ENCODE measurements at regions not wholly inside any gene's neighbourhood (a gene's known extent, or its start where the extent isn't known, plus 50 kb on each side); places are given as distances from the start of the nearest gene placed in this dataset.

GRCh38 chr7:80385508-80385907, 126.4 kb downstream of the GNAT3 start:
- H3K4me1 Mint-ChIP-seq: peaks cover 8% of the 10 kb centered on the region
- no peaks in the 10 kb centered on the region for H3K36me3 Mint-ChIP-seq
- no peak overlapping the region for H3K27ac Mint-ChIP-seq
- CTCF ChIA-PET: no interaction called here
- TF ChIP-seq TCF7 (CRISPR knock-in tag; IDR thresholded peaks at IDR 0.05; ENCODE audit: low read depth) (no peak), ATF6 (CRISPR knock-in tag; IDR thresholded peaks at IDR 0.05) (no peak), SOX15 (CRISPR knock-in tag; IDR thresholded peaks at IDR 0.05) (no peak), ZNF423 (CRISPR knock-in tag; IDR thresholded peaks at IDR 0.05) (no peak), MYBL2 (CRISPR knock-in tag; IDR thresholded peaks at IDR 0.05) (no peak), CREM (CRISPR knock-in tag; IDR thresholded peaks at IDR 0.05) (no peak), ARID4B (CRISPR knock-in tag; IDR thresholded peaks at IDR 0.05; ENCODE audit: borderline replicate concordance) (no peak), ELF4 (CRISPR knock-in tag; IDR thresholded peaks at IDR 0.05; ENCODE audit: low read depth) (no peak), NFYB (CRISPR knock-in tag; conservative IDR thresholded peaks at IDR 0.05; ENCODE audit: low read depth) (no peak), RORB (CRISPR knock-in tag; IDR thresholded peaks at IDR 0.05) (no peak), TEAD1 (CRISPR knock-in tag; IDR thresholded peaks at IDR 0.05) (no peak), GABPB1 (CRISPR knock-in tag; IDR thresholded peaks at IDR 0.05) (no peak), JUN (CRISPR knock-in tag; IDR thresholded peaks at IDR 0.05) (no peak), ZNF416 (CRISPR knock-in tag; IDR thresholded peaks at IDR 0.05) (no peak)
- TF ChIP-seq, protein P1, sequence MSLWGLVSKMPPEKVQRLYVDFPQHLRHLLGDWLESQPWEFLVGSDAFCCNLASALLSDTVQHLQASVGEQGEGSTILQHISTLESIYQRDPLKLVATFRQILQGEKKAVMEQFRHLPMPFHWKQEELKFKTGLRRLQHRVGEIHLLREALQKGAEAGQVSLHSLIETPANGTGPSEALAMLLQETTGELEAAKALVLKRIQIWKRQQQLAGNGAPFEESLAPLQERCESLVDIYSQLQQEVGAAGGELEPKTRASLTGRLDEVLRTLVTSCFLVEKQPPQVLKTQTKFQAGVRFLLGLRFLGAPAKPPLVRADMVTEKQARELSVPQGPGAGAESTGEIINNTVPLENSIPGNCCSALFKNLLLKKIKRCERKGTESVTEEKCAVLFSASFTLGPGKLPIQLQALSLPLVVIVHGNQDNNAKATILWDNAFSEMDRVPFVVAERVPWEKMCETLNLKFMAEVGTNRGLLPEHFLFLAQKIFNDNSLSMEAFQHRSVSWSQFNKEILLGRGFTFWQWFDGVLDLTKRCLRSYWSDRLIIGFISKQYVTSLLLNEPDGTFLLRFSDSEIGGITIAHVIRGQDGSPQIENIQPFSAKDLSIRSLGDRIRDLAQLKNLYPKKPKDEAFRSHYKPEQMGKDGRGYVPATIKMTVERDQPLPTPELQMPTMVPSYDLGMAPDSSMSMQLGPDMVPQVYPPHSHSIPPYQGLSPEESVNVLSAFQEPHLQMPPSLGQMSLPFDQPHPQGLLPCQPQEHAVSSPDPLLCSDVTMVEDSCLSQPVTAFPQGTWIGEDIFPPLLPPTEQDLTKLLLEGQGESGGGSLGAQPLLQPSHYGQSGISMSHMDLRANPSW (CRISPR knock-in tag; conservative IDR thresholded peaks at IDR 0.05; ENCODE audit: low read depth): no peak
- TF ChIP-seq, protein P2, sequence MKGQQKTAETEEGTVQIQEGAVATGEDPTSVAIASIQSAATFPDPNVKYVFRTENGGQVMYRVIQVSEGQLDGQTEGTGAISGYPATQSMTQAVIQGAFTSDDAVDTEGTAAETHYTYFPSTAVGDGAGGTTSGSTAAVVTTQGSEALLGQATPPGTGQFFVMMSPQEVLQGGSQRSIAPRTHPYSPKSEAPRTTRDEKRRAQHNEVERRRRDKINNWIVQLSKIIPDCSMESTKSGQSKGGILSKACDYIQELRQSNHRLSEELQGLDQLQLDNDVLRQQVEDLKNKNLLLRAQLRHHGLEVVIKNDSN (CRISPR knock-in tag; IDR thresholded peaks at IDR 0.05): no peak
- TF ChIP-seq, protein P3, sequence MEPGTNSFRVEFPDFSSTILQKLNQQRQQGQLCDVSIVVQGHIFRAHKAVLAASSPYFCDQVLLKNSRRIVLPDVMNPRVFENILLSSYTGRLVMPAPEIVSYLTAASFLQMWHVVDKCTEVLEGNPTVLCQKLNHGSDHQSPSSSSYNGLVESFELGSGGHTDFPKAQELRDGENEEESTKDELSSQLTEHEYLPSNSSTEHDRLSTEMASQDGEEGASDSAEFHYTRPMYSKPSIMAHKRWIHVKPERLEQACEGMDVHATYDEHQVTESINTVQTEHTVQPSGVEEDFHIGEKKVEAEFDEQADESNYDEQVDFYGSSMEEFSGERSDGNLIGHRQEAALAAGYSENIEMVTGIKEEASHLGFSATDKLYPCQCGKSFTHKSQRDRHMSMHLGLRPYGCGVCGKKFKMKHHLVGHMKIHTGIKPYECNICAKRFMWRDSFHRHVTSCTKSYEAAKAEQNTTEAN (CRISPR knock-in tag; IDR thresholded peaks at IDR 0.05): no peak
- ATAC-seq: no peak
- H3K27me3 Mint-ChIP-seq (ENCODE audit: low read depth): no peaks in the 10 kb centered on the region
- POLR2A ChIA-PET: no interaction called here
- DNase-seq (ENCODE audit: low spot score): no peak
- H3K4me3 Mint-ChIP-seq: no peak overlapping the region
- 0 out of 2 replicates have a peak, but pooled peaks cover 1% of the 10 kb centered on the region for H3K9me3 Mint-ChIP-seq

All from WTC11 (cell line).